Trophoblast cell (in vitro differentiated cells and primary cell): ENCODE measurements at regions not wholly inside any gene's neighbourhood (a gene's known extent, or its start where the extent isn't known, plus 50 kb on each side); places are given as distances from the start of the nearest gene placed in this dataset.

ENCODE experiments used
- DNase-seq, 2 donors: peaks; one replicate each; pipeline ENCODE4 v3.0.0-alpha.2; 2016
- H2AFZ ChIP-seq: 2 replicates; pipeline ENCODE4 v1.6.1; 2013; ENCODE audit warnings: low read length, moderate library complexity, mild to moderate bottlenecking; ENCODE audit not compliant: insufficient read depth, poor library complexity
- H2AK5ac ChIP-seq: 2 replicates; pipeline ENCODE4 v1.6.1; 2013; ENCODE audit warnings: mild to moderate bottlenecking, low read length
- H2BK120ac ChIP-seq: 2 replicates; pipeline ENCODE4 v1.6.1; 2013; ENCODE audit warnings: low read length, mild to moderate bottlenecking, moderate library complexity; ENCODE audit not compliant: insufficient read depth, poor library complexity
- H2BK12ac ChIP-seq: 2 replicates; pipeline ENCODE4 v1.6.1; 2013; ENCODE audit warnings: mild to moderate bottlenecking, low read length, moderate library complexity
- H2BK5ac ChIP-seq: 2 replicates; pipeline ENCODE4 v1.6.1; 2013; ENCODE audit warnings: low read length, low read depth, moderate library complexity, mild to moderate bottlenecking; ENCODE audit not compliant: poor library complexity
- H3K14ac ChIP-seq: 2 replicates; pipeline ENCODE4 v1.6.1; 2013; ENCODE audit warnings: mild to moderate bottlenecking, low read length
- H3K18ac ChIP-seq: 2 replicates; pipeline ENCODE4 v1.6.1; 2013; ENCODE audit warnings: mild to moderate bottlenecking, low read length
- H3K23ac ChIP-seq: 2 replicates; pipeline ENCODE4 v1.6.1; 2013; ENCODE audit warnings: low read length
- H3K27ac ChIP-seq: 2 replicates; pipeline ENCODE4 v1.5.1; 2013; ENCODE audit warnings: low read depth, mild to moderate bottlenecking, inconsistent platforms, low read length, moderate library complexity
- H3K27me3 ChIP-seq: 2 replicates; pipeline ENCODE4 v1.6.1; 2013; ENCODE audit warnings: inconsistent platforms, mild to moderate bottlenecking, low read length, moderate library complexity; ENCODE audit not compliant: insufficient read depth
- H3K36me3 ChIP-seq, 2 experiments: 1 replicate in 1 of 2; 2 replicates in 1 of 2; pipeline ENCODE4 v1.6.1; 2013; ENCODE audit warnings: low read length in 2 of 2, mild to moderate bottlenecking in 2 of 2, moderate library complexity in 1 of 2; ENCODE audit not compliant: insufficient read depth in 2 of 2, control insufficient read depth in 1 of 2
- H3K4ac ChIP-seq: 2 replicates; pipeline ENCODE4 v1.6.1; 2013; ENCODE audit warnings: low read depth, mild to moderate bottlenecking, low read length, moderate library complexity
- H3K4me1 ChIP-seq, 2 experiments: 1 replicate in 1 of 2; 2 replicates in 1 of 2; pipeline ENCODE4 v1.6.1; 2013; ENCODE audit warnings: low read length in 2 of 2, mild to moderate bottlenecking in 2 of 2, moderate library complexity in 1 of 2; ENCODE audit not compliant: insufficient read depth in 2 of 2, control insufficient read depth in 1 of 2
- H3K4me2 ChIP-seq: 2 replicates; pipeline ENCODE4 v1.6.1; 2013; ENCODE audit warnings: inconsistent platforms, mild to moderate bottlenecking, low read length, moderate library complexity
- H3K4me3 ChIP-seq: 2 replicates; pipeline ENCODE4 v1.5.1; 2013; ENCODE audit warnings: mild to moderate bottlenecking, low read depth, low read length, inconsistent platforms
- H3K79me1 ChIP-seq: one replicate; pipeline ENCODE4 v1.6.1; 2013; ENCODE audit warnings: low read length
- H3K79me2 ChIP-seq: 2 replicates; pipeline ENCODE4 v1.6.1; 2013; ENCODE audit warnings: low read length, mild to moderate bottlenecking; ENCODE audit not compliant: control insufficient read depth, insufficient read depth, poor library complexity
- H3K9ac ChIP-seq: 2 replicates; pipeline ENCODE4 v1.6.1; 2013; ENCODE audit warnings: mild to moderate bottlenecking, low read length
- H3K9me3 ChIP-seq: 2 replicates; pipeline ENCODE4 v1.6.1; 2013; ENCODE audit warnings: low read depth, mild to moderate bottlenecking, control low read depth, inconsistent platforms, low read length; ENCODE audit not compliant: insufficient read depth
- H4K12ac ChIP-seq: 2 replicates; pipeline ENCODE4 v1.6.1; 2013; ENCODE audit warnings: low read depth, mild to moderate bottlenecking, low read length, moderate library complexity
- H4K8ac ChIP-seq: 2 replicates; pipeline ENCODE4 v1.6.1; 2013; ENCODE audit warnings: low read depth, mild to moderate bottlenecking, low read length, moderate library complexity
- H4K91ac ChIP-seq: one replicate; pipeline ENCODE4 v1.6.1; 2013; ENCODE audit warnings: low read depth, mild to moderate bottlenecking, low read length, moderate library complexity
- WGBS: extraction: QIAGEN DNeasy Blood & Tissue Kit; methylation state at CpG from one replicate; pipeline ENCODE4 v1.1.7; 2013; ENCODE audit warnings: missing lambda C conversion rate; ENCODE audit not compliant: insufficient read length, insufficient coverage; ENCODE audit errors: extremely low coverage; 5-methylcytosine and 5-hydroxymethylcytosine counted together

DNA sequence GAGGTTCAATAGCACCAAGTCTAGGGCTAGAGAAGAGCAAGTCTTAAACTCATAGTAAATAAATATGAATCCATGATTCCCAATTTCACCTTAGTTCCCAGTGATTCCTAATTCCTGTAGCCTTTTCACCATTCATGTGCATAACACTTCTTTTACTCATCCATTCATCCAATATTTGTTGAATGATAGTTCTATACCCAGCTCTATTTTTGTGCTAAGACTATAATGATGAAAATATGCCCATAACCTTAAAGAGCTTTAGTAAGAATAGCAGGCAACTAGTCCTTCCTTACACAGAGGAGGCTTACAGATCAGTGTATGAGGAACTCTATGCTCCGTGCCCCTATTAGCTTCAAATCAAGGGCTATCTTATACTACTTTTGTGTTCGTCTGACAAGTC is 280.2 kb upstream of the CHRM2 start:
- Histone ChIP-seq H2BK120ac (no peak overlapping the region), H3K79me2 (no peaks in the 10 kb centered on the region), H3K4me3 (no peak overlapping the region), H3K14ac (no peak overlapping the region), H2AK5ac (no peak overlapping the region), H3K23ac (no peak overlapping the region), H2BK5ac (no peak overlapping the region), H3K4ac (no peak overlapping the region), H3K79me1 (no peaks in the 10 kb centered on the region), H2BK12ac (no peak overlapping the region), H3K27ac (no peak overlapping the region), H3K27me3 (no peaks in the 10 kb centered on the region), H3K9ac (no peak overlapping the region), H2AFZ (no peak overlapping the region), H3K18ac (no peak overlapping the region), H4K91ac (no peak overlapping the region), H4K8ac (no peak overlapping the region), H4K12ac (no peak overlapping the region), H3K4me2 (no peak overlapping the region), H3K36me3 (no peaks in the 10 kb centered on the region), H3K4me1 (no peaks in the 10 kb centered on the region), H3K9me3 (no peaks in the 10 kb centered on the region)
- DNase-seq: no peak
- WGBS: no CpG with 5 or more reads among the region's 2 CpGs

- Histone ChIP-seq H3K4ac (no peak overlapping the region), H3K14ac (no peak overlapping the region), H3K27me3 (no peaks in the 10 kb centered on the region), H3K79me1 (no peaks in the 10 kb centered on the region), H2BK5ac (no peak overlapping the region), H2BK12ac (no peak overlapping the region), H4K91ac (no peak overlapping the region), H4K12ac (no peak overlapping the region), H3K4me1 (no peaks in the 10 kb centered on the region), H3K23ac (no peak overlapping the region), H3K4me2 (no peak overlapping the region), H2AFZ (no peak overlapping the region), H3K9me3 (no peaks in the 10 kb centered on the region), H3K4me3 (no peak overlapping the region), H2AK5ac (no peak overlapping the region), H3K18ac (no peak overlapping the region), H3K79me2 (no peaks in the 10 kb centered on the region), H4K8ac (no peak overlapping the region), H2BK120ac (no peak overlapping the region), H3K36me3 (no peaks in the 10 kb centered on the region), H3K9ac (no peak overlapping the region), H3K27ac (no peak overlapping the region)
- DNase-seq: no peak
- no CpG with 5 or more reads among the region's 2 CpGs for WGBS
Measured at GRCh38 chr7:136585954-136586670, 282.3 kb upstream of the CHRM2 start.

DNA sequence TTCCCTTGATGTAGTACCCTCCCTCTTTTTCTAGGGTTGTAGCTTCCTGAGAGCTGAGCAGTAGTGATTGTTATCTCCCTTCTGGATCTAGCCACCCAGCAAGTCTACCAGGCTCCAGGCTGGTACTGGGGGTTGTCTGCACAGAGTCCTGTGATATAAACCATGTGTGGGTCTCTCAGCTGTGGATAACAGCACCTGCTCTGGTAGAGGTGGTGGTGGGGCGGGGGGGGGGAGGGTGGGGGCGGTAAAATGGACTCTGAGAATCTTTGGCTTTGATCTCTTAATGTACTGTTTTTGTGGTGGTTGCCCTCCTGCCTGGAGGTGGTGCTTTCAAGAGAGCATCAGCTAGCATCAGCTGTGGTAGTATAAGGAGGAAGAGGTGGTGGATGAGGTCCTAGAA is 302.0 kb upstream of the CHRM2 start:
- Histone ChIP-seq H3K36me3 (no peaks in the 10 kb centered on the region), H3K23ac (no peak overlapping the region), H2AFZ (no peak overlapping the region), H2BK5ac (no peak overlapping the region), H4K12ac (no peak overlapping the region), H3K27ac (no peak overlapping the region), H3K18ac (no peak overlapping the region), H3K9me3 (no peaks in the 10 kb centered on the region), H4K8ac (no peak overlapping the region), H3K4me3 (no peak overlapping the region), H3K79me1 (no peaks in the 10 kb centered on the region), H3K4me1 (no peaks in the 10 kb centered on the region), H3K4me2 (no peak overlapping the region), H3K79me2 (no peaks in the 10 kb centered on the region), H3K27me3 (no peaks in the 10 kb centered on the region), H2BK120ac (no peak overlapping the region), H3K14ac (no peak overlapping the region), H2BK12ac (no peak overlapping the region), H2AK5ac (no peak overlapping the region), H3K4ac (no peak overlapping the region), H3K9ac (no peak overlapping the region), H4K91ac (no peak overlapping the region)
- no peak for DNase-seq
- WGBS: no CpG with 5 or more reads among the region's 2 CpGs

GRCh38 chr7:136555933-136556332 is 312.5 kb upstream of the CHRM2 start:
- Histone ChIP-seq H3K4me3 (no peak overlapping the region), H2BK120ac (no peak overlapping the region), H3K23ac (no peak overlapping the region), H3K27me3 (no peaks in the 10 kb centered on the region), H4K12ac (no peak overlapping the region), H3K18ac (no peak overlapping the region), H3K27ac (no peak overlapping the region), H3K36me3 (no peaks in the 10 kb centered on the region), H3K14ac (no peak overlapping the region), H3K4me1 (no peaks in the 10 kb centered on the region), H2BK12ac (no peak overlapping the region), H3K4me2 (no peak overlapping the region), H3K4ac (no peak overlapping the region), H2AFZ (no peak overlapping the region), H2BK5ac (no peak overlapping the region), H3K9ac (no peak overlapping the region), H3K79me2 (no peaks in the 10 kb centered on the region), H3K9me3 (no peaks in the 10 kb centered on the region), H3K79me1 (no peaks in the 10 kb centered on the region), H4K91ac (no peak overlapping the region), H4K8ac (no peak overlapping the region), H2AK5ac (no peak overlapping the region)
- no peak for DNase-seq
- no CpG with 5 or more reads among the region's 5 CpGs for WGBS
